WERI-Rb-1 (cell line): ENCODE measurements at regions not wholly inside any gene's neighbourhood (a gene's known extent, or its start where the extent isn't known, plus 50 kb on each side); places are given as distances from the start of the nearest gene placed in this dataset.
A peak's percentile ranks its signal among the peaks of the same experiment; 100 is the strongest.

Source experiments
- DNase-seq: peaks from one replicate; pipeline ENCODE4 v3.0.0-alpha.2; 2020
- H3K27ac ChIP-seq: fragments of 250-450 bp; sonication (Bioruptor Pico); 2 replicates; pipeline ENCODE4 v1.5.1; 2020; ENCODE audit warnings: mild to moderate bottlenecking, moderate library complexity
- H3K27me3 ChIP-seq: fragments of 250-450 bp; sonication (Bioruptor Pico); 2 replicates; pipeline ENCODE4 v1.5.1; 2021; ENCODE audit warnings: mild to moderate bottlenecking, low read depth, moderate library complexity; ENCODE audit not compliant: insufficient read depth, severe bottlenecking
- H3K36me3 ChIP-seq: fragments of 250-450 bp; sonication (Bioruptor Pico); 2 replicates; pipeline ENCODE4 v1.5.1; 2020; ENCODE audit warnings: mild to moderate bottlenecking, moderate library complexity
- H3K4me3 ChIP-seq: 2 replicates; pipeline ENCODE4 v1.5.1; 2011; ENCODE audit warnings: low read depth, mild to moderate bottlenecking, control low read depth, low read length
- H3K9me3 ChIP-seq: fragments of 250-450 bp; sonication (Bioruptor Pico); 2 replicates; pipeline ENCODE4 v1.5.1; 2021; ENCODE audit warnings: mild to moderate bottlenecking, moderate library complexity; ENCODE audit not compliant: severe bottlenecking
- CTCF ChIP-seq: IDR thresholded peaks from 2 replicates; pipeline ENCODE4 v1.5.1; 2011; ENCODE audit warnings: low read depth, mild to moderate bottlenecking, control low read depth, inconsistent platforms, low read length

DNA sequence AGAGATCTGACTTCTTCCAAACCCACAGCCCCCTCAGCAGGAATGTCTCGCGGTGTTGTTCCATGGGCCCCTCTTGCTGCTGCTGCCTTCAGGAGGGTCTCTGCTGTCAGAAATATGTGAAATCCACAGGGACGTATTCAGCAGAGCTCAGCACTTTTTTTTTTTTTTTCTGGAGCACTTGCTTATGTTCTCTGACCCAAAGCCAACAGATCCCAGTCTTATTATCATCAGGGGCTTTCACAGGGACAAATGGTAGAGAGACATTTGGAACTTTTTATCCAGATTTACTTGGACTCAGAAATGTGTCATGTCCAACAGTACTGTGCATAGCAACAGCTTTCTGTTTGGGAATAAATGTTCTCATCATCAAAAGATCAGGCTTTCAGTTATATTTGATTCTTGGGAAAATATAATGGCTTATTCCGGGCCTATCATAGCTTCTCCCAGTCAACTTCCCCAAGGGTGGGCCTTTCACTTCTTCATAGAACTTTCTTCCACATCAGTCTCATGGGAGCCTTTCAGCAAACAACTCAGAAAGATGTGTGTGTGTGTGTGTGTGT, 332.7 kb downstream of the ZNF536 start:
- TF ChIP-seq CTCF, result no peak
- DNase-seq, result no peak
- no peaks in the 10 kb centered on the region for H3K9me3 ChIP-seq
- no peak overlapping the region for H3K4me3 ChIP-seq
- H3K36me3 ChIP-seq, result no peaks in the 10 kb centered on the region
- H3K27me3 ChIP-seq, result no peaks in the 10 kb centered on the region
- H3K27ac ChIP-seq, result no peak overlapping the region

DNA sequence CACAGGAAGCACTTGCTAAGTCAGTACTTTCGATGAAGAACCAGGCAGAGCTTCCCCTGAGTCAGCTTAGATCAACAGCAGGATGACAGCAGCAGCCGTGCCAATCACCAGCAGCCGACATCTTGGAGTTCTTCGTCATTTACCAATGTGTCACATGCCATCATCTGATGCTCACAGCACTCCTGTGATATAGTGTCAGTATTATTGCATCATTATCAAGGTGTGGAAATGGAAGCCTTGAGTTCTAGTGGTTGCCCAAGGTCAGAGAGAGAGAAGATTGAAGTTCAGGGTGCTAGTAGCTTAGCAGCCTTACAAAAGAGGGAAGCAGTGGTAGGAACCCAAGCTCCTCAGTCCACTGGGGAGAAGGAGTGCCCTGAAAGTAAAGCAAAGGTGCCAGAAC, 331.5 kb downstream of the ZNF536 start:
- DNase-seq, result no peak
- no peaks in the 10 kb centered on the region for H3K9me3 ChIP-seq
- no peaks in the 10 kb centered on the region for H3K36me3 ChIP-seq
- H3K4me3 ChIP-seq, result no peak overlapping the region
- no peak for TF ChIP-seq CTCF
- H3K27ac ChIP-seq, result no peak overlapping the region
- H3K27me3 ChIP-seq, result no peaks in the 10 kb centered on the region

DNA sequence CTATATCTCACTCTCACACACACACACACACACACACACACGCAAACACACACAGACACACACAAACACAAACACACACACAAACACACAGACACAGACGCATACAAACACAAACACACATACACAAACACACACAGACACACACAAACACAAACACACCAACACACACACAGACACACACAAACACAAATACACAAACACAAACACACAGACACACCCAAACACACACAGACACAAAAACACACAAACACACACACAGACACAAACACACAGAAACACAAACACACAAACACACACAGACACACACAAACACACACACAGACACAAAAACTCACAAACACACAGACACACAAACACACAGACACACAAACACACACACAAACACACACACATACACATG, 329.0 kb downstream of the ZNF536 start:
- H3K27me3 ChIP-seq, result no peaks in the 10 kb centered on the region
- H3K36me3 ChIP-seq, result no peaks in the 10 kb centered on the region
- H3K4me3 ChIP-seq, result no peak overlapping the region
- no peak for TF ChIP-seq CTCF
- DNase-seq, result no peak
- H3K9me3 ChIP-seq, result no peaks in the 10 kb centered on the region
- H3K27ac ChIP-seq, result no peak overlapping the region

DNA sequence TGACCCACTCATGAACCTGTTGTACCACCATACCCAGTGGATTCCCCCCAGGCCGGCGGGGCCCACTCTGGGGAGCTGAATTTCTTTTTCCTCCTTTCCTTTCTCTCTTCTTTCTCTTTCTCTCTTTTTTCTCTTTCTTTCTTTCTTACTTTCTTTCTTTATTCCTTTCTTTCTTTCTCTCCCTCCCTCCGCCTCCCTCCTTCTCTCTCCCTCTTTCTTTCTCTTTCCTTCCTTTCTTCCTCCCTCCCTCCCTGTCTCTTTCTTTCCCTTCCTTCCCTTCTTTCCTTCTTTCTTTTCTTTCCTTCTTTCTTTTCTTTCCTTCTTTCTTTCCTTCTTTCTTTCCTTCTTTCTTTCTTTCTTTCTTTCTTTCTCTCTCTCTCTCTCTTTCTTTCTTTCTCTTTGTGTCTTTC, 327.7 kb downstream of the ZNF536 start:
- Histone ChIP-seq H3K27ac (no peak overlapping the region), H3K4me3 (no peak overlapping the region), H3K36me3 (no peaks in the 10 kb centered on the region), H3K27me3 (no peaks in the 10 kb centered on the region), H3K9me3 (no peaks in the 10 kb centered on the region)
- TF ChIP-seq CTCF, result no peak
- DNase-seq, result no peak

DNA sequence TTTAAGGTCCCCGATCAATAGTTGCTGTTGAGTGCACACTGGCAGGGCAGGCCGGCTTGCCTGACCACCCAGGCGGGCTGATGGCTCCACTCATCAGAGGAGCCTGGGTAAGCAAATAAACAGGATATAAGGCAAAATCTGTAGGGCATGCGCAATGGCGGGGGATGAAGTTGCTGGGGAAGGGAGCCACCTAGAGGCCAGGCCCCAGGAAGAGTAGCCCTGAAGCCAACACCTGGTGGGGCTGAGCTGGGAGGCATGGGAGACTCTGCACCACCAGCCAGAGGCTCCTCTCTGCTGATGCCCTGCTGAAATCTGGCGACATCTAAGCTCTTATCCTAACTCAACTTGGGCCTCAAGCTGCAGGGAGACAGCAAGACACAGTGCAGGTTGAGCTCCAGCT, 324.3 kb downstream of the ZNF536 start:
- no peaks in the 10 kb centered on the region for H3K9me3 ChIP-seq
- H3K27ac ChIP-seq, result peak overlapping the region; percentile 41
- H3K4me3 ChIP-seq, result no peak overlapping the region
- no peaks in the 10 kb centered on the region for H3K27me3 ChIP-seq
- peak; percentile 82 for DNase-seq
- no peaks in the 10 kb centered on the region for H3K36me3 ChIP-seq
- peak; percentile 91 for TF ChIP-seq CTCF

GRCh38 chr19:30695171-30695875, 323.1 kb downstream of the ZNF536 start:
- no peaks in the 10 kb centered on the region for H3K27me3 ChIP-seq
- no peaks in the 10 kb centered on the region for H3K9me3 ChIP-seq
- TF ChIP-seq CTCF, result no peak
- DNase-seq, result no peak
- no peak overlapping the region for H3K4me3 ChIP-seq
- H3K36me3 ChIP-seq, result no peaks in the 10 kb centered on the region
- no peak overlapping the region for H3K27ac ChIP-seq
